GM23338 (cell line): ENCODE measurements at regions not wholly inside any gene's neighbourhood (a gene's known extent, or its start where the extent isn't known, plus 50 kb on each side); places are given as distances from the start of the nearest gene placed in this dataset.

Source experiments
- ATAC-seq: fragments of 200-7000 bp; cut with Tn5 transposase; 3 replicates; pipeline ENCODE4 v1.9.1; 2020
- DNase-seq: peaks from one replicate; pipeline ENCODE4 v3.0.0-alpha.2; 2015; ENCODE audit warnings: low spot score
- H2AFZ ChIP-seq: fragments of 200-600 bp; sonication (generic); 2 replicates; pipeline ENCODE4 v1.8.0; 2016; ENCODE audit warnings: antibody characterized with exemption, mild to moderate bottlenecking, moderate library complexity
- H3F3A ChIP-seq: fragments of 200-600 bp; sonication (generic); replicated peaks from 2 replicates; pipeline ENCODE4 v1.8.0; 2017; ENCODE audit warnings: antibody characterized with exemption, mixed run types, low read depth
- H3K27ac ChIP-seq: fragments of 200-600 bp; sonication (generic); 2 replicates; pipeline ENCODE4 v1.6.1; 2016; ENCODE audit warnings: low read depth
- H3K27me3 ChIP-seq: fragments of 200-600 bp; sonication (generic); 2 replicates; pipeline ENCODE4 v1.8.0; 2016; ENCODE audit warnings: mild to moderate bottlenecking, mixed run types, moderate library complexity; ENCODE audit not compliant: insufficient read depth
- H3K36me3 ChIP-seq: fragments of 200-600 bp; sonication (generic); 2 replicates; pipeline ENCODE4 v1.8.0; 2016; ENCODE audit warnings: mild to moderate bottlenecking; ENCODE audit not compliant: insufficient read depth
- H3K4me1 ChIP-seq: fragments of 200-600 bp; sonication (generic); 2 replicates; pipeline ENCODE4 v1.8.0; 2016; ENCODE audit warnings: mild to moderate bottlenecking, moderate library complexity; ENCODE audit not compliant: insufficient read depth
- H3K4me2 ChIP-seq: fragments of 200-600 bp; sonication (generic); 2 replicates; pipeline ENCODE4 v1.7.1; 2017; ENCODE audit warnings: mixed run types
- H3K4me3 ChIP-seq: fragments of 200-600 bp; sonication (generic); 2 replicates; pipeline ENCODE4 v1.6.1; 2016; ENCODE audit warnings: mixed run types
- H3K79me2 ChIP-seq: fragments of 200-600 bp; sonication (generic); replicated peaks from 2 replicates; pipeline ENCODE4 v1.8.0; 2017; ENCODE audit warnings: mild to moderate bottlenecking; ENCODE audit not compliant: insufficient read depth
- H3K9me2 ChIP-seq: fragments of 200-600 bp; sonication (generic); 2 replicates; pipeline ENCODE4 v1.8.0; 2017; ENCODE audit not compliant: insufficient read depth
- H4K20me1 ChIP-seq: fragments of 200-600 bp; sonication (generic); replicated peaks from 2 replicates; pipeline ENCODE4 v1.8.0; 2017; ENCODE audit warnings: mild to moderate bottlenecking; ENCODE audit not compliant: insufficient read depth
- H3K27ac Mint-ChIP-seq: 2 replicates; pipeline ENCODE4 v1.8.0; 2020; ENCODE audit warnings: inconsistent platforms, mild to moderate bottlenecking, moderate library complexity, mixed read lengths
- H3K27me3 Mint-ChIP-seq: 3 replicates; pipeline ENCODE4 v1.8.0; 2022; ENCODE audit warnings: low read depth, mild to moderate bottlenecking, moderate library complexity, mixed read lengths, inconsistent platforms; ENCODE audit not compliant: insufficient read depth, poor library complexity
- H3K36me3 Mint-ChIP-seq: 3 replicates; pipeline ENCODE4 v1.8.0; 2021; ENCODE audit warnings: low read depth, mild to moderate bottlenecking, inconsistent platforms, moderate library complexity, mixed read lengths
- H3K4me1 Mint-ChIP-seq: 3 replicates; pipeline ENCODE4 v1.8.0; 2020; ENCODE audit warnings: mild to moderate bottlenecking, inconsistent platforms, mixed read lengths
- H3K4me3 Mint-ChIP-seq: 3 replicates; pipeline ENCODE4 v1.8.0; 2021; ENCODE audit warnings: moderate library complexity, mild to moderate bottlenecking, inconsistent platforms, mixed read lengths
- H3K9me3 Mint-ChIP-seq: 3 replicates; pipeline ENCODE4 v1.8.0; 2020; ENCODE audit warnings: moderate library complexity, mild to moderate bottlenecking, inconsistent platforms, mixed read lengths
- CREB1 ChIP-seq: fragments of 250-450 bp; sonication (Bioruptor Pico); IDR thresholded peaks from 2 replicates; pipeline ENCODE4 v1.5.0; 2020; ENCODE audit warnings: low read depth, mild to moderate bottlenecking, moderate library complexity
- CTCF ChIP-seq, 2 experiments: fragments of 200-600 bp in 1 of 2; sonication (generic) in 1 of 2; conservative IDR thresholded peaks; 2 replicates each; pipeline versions ENCODE4 v1.5.1 to v1.6.1; 2016 to 2017; ENCODE audit warnings: antibody characterized with exemption in 2 of 2, low read depth in 2 of 2, mild to moderate bottlenecking in 2 of 2, moderate library complexity in 1 of 2
- ETS1 ChIP-seq: IDR thresholded peaks from 2 replicates; pipeline ENCODE4 v1.6.1; 2016; ENCODE audit warnings: antibody characterized with exemption
- EZH2 ChIP-seq: fragments of 200-600 bp; sonication (generic); IDR thresholded peaks from one replicate; pipeline ENCODE4 v1.8.0; 2017; ENCODE audit warnings: antibody characterized with exemption, mild to moderate bottlenecking, low read depth; ENCODE audit not compliant: unreplicated experiment
- EZH2phosphoT487 ChIP-seq: fragments of 200-600 bp; sonication (generic); IDR thresholded peaks from one replicate; pipeline ENCODE4 v1.8.1; 2018; ENCODE audit warnings: antibody characterized with exemption; ENCODE audit not compliant: unreplicated experiment
- JUNB ChIP-seq: IDR thresholded peaks from one replicate; pipeline ENCODE4 v1.6.1; 2016; ENCODE audit warnings: antibody characterized with exemption; ENCODE audit not compliant: unreplicated experiment
- NANOG ChIP-seq: IDR thresholded peaks from 2 replicates; pipeline ENCODE4 v1.6.1; 2016; ENCODE audit warnings: antibody characterized with exemption, borderline replicate concordance
- POLR2AphosphoS5 ChIP-seq: IDR thresholded peaks from 2 replicates; pipeline ENCODE4 v1.6.1; 2016; ENCODE audit warnings: antibody characterized with exemption, low read depth
- REST ChIP-seq: IDR thresholded peaks from one replicate; pipeline ENCODE4 v1.6.1; 2018; ENCODE audit warnings: antibody characterized with exemption; ENCODE audit not compliant: unreplicated experiment
- STAT1 ChIP-seq: IDR thresholded peaks from one replicate; pipeline ENCODE4 v1.6.1; 2016; ENCODE audit warnings: antibody characterized with exemption; ENCODE audit not compliant: unreplicated experiment
- ZNF114 ChIP-seq: fragments of 250-450 bp; sonication (Bioruptor Pico); IDR thresholded peaks from 2 replicates; pipeline ENCODE4 v1.5.0; 2020; ENCODE audit warnings: mild to moderate bottlenecking, moderate library complexity
- ZNF331 ChIP-seq: fragments of 250-450 bp; sonication (Bioruptor Pico); IDR thresholded peaks from 2 replicates; pipeline ENCODE4 v1.5.0; 2020; ENCODE audit warnings: low read depth, mild to moderate bottlenecking, moderate library complexity
- ZNF462 ChIP-seq: fragments of 250-450 bp; sonication (Bioruptor Pico); IDR thresholded peaks from 2 replicates; pipeline ENCODE4 v1.5.0; 2020; ENCODE audit warnings: mild to moderate bottlenecking, moderate library complexity

GRCh38 chr3:75978686-75979085 lies 193.3 kb upstream of the ZNF717 start:
- H4K20me1 ChIP-seq: no peaks in the 10 kb centered on the region
- Mint-ChIP-seq H3K9me3 (no peaks in the 10 kb centered on the region; the same call in 2 of the 3 replicates), H3K4me3 (no peak overlapping the region), H3K4me1 (no peaks in the 10 kb centered on the region), H3K36me3 (no peaks in the 10 kb centered on the region), H3K27me3 (no peaks in the 10 kb centered on the region), H3K27ac (no peak overlapping the region)
- ATAC-seq (no peak), DNase-seq (no peak)
- H3K36me3 ChIP-seq: no peaks in the 10 kb centered on the region
- H3K4me2 ChIP-seq: no peak overlapping the region
- no peaks in the 10 kb centered on the region for H3K9me2 ChIP-seq
- H2AFZ ChIP-seq: no peak overlapping the region
- H3K4me3 ChIP-seq: no peak overlapping the region
- no peaks in the 10 kb centered on the region for H3F3A ChIP-seq
- H3K4me1 ChIP-seq: no peaks in the 10 kb centered on the region
- no peak overlapping the region for H3K27ac ChIP-seq
- H3K79me2 ChIP-seq: no peaks in the 10 kb centered on the region
- no peak for TF ChIP-seq POLR2AphosphoS5
- no peak for TF ChIP-seq JUNB
- TF ChIP-seq ZNF462 (CRISPR knock-in tag): no peak
- TF ChIP-seq NANOG: no peak
- no peak for TF ChIP-seq CTCF (conservative IDR thresholded peaks at IDR 0.05; ENCODE audit: low read depth in 2 of 2)
- TF ChIP-seq CREB1: no peak
- TF ChIP-seq EZH2: no peak
- no peak for TF ChIP-seq ZNF331
- TF ChIP-seq EZH2phosphoT487: no peak
- TF ChIP-seq STAT1: no peak
- no peak for TF ChIP-seq ZNF114 (CRISPR knock-in tag)
- TF ChIP-seq ETS1: no peak
- no peak for TF ChIP-seq REST
- H3K27me3 ChIP-seq: no peaks in the 10 kb centered on the region
